Testis (tissue), 2 donors: ENCODE measurements at regions not wholly inside any gene's neighbourhood (a gene's known extent, or its start where the extent isn't known, plus 50 kb on each side); places are given as distances from the start of the nearest gene placed in this dataset.

Experiments used
- DNase-seq: peaks from one replicate; pipeline ENCODE4 v3.0.0-alpha.2; 2019
- H3K27ac ChIP-seq, 2 donors: fragments of 200-600 bp; sonication (generic); one replicate each; pipeline ENCODE4 v1.5.1; 2019
- H3K27me3 ChIP-seq: fragments of 200-600 bp; sonication (generic); one replicate; pipeline ENCODE4 v1.5.1; 2019
- H3K36me3 ChIP-seq: fragments of 200-600 bp; sonication (generic); one replicate; pipeline ENCODE4 v1.5.1; 2017; ENCODE audit warnings: low read depth; ENCODE audit errors: missing control alignments
- H3K4me1 ChIP-seq: fragments of 200-600 bp; sonication (generic); one replicate; pipeline ENCODE4 v1.5.1; 2019
- H3K4me3 ChIP-seq, 2 donors: fragments of 200-600 bp; sonication (generic); one replicate each; pipeline ENCODE4 v1.5.1; 2017 to 2019
- H3K9me3 ChIP-seq: fragments of 200-600 bp; sonication (generic); one replicate; pipeline ENCODE4 v1.5.1; 2017
- POLR2A ChIP-seq: fragments of 450-650 bp; IDR thresholded peaks from one replicate; pipeline ENCODE4 v1.6.1; 2017; ENCODE audit warnings: antibody characterized with exemption, mild to moderate bottlenecking, moderate library complexity
- WGBS, 2 donors: methylation state at CpG; one replicate each; pipeline ENCODE4 v1.1.5; 2018; 5-methylcytosine and 5-hydroxymethylcytosine counted together
- intact Hi-C: fragments of 100-400 bp; cut with DNase I; formaldehyde crosslinking; loops from one replicate; pipeline ENCODE4 v1.15.1; 2023; ENCODE audit warnings: low total_unique reads
- TF ChIP-seq, protein P1 (sequence below), 3 experiments: fragments of 450-650 bp in 2 of 3; fragments of 200-600 bp in 1 of 3; sonication (generic) in 1 of 3; IDR thresholded peaks; one replicate each; pipeline ENCODE4 v1.5.1; 2016 to 2019; ENCODE audit warnings: antibody characterized with exemption in 3 of 3, mild to moderate bottlenecking in 2 of 3, moderate library complexity in 1 of 3

DNA sequence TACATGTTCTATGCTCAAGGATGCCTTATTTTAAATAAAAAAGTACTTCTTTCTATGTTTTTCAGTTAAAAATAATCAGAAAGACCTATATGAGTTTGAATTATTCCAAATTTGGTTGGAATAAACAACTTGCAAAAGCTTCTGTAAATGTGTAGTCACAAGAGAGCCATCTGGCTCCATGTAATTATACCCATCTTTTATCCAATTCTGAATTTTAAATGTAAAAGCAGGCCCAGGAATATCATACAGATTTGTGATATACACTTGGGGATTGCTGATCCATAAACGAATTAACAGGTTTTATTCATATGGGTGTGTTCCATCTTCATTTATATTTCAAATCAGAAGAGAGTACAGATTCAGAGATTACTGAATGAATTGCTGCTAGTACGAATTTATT is 329.2 kb upstream of the LRFN5 start:
- H3K9me3 ChIP-seq: no peaks in the 10 kb centered on the region
- no peaks in the 10 kb centered on the region for H3K36me3 ChIP-seq
- DNase-seq: no peak
- TF ChIP-seq, protein P1, sequence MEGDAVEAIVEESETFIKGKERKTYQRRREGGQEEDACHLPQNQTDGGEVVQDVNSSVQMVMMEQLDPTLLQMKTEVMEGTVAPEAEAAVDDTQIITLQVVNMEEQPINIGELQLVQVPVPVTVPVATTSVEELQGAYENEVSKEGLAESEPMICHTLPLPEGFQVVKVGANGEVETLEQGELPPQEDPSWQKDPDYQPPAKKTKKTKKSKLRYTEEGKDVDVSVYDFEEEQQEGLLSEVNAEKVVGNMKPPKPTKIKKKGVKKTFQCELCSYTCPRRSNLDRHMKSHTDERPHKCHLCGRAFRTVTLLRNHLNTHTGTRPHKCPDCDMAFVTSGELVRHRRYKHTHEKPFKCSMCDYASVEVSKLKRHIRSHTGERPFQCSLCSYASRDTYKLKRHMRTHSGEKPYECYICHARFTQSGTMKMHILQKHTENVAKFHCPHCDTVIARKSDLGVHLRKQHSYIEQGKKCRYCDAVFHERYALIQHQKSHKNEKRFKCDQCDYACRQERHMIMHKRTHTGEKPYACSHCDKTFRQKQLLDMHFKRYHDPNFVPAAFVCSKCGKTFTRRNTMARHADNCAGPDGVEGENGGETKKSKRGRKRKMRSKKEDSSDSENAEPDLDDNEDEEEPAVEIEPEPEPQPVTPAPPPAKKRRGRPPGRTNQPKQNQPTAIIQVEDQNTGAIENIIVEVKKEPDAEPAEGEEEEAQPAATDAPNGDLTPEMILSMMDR (IDR thresholded peaks at IDR 0.05): no peak
- no peak for TF ChIP-seq POLR2A
- WGBS, 2 donors: 72 to 73% methylated on average over 2 of the region's 2 CpGs
- intact Hi-C loops: no loop called here
- no peak overlapping the region for H3K27ac ChIP-seq
- no peak overlapping the region for H3K4me3 ChIP-seq
- no peaks in the 10 kb centered on the region for H3K27me3 ChIP-seq
- no peaks in the 10 kb centered on the region for H3K4me1 ChIP-seq

DNA sequence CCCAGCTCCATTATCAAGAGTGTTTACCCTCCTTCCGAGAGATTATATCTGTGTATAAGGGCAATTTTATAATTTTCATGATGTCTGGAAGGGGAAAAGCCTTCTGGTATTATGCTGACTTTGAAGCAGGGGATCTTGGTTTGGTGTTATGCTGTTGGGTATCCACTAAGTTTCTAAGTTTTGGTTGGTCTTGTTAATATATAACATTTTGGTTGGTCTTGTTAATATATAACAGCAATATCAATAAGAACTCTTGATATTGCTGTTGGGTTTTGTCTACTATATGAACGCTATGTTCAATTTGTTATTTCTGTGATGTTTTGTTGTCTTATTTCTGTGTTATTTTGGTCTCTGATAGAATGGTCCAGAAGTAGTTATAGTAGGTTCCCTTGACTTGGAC is 349.2 kb upstream of the LRFN5 start:
- TF ChIP-seq POLR2A: no peak
- TF ChIP-seq, protein P1 (IDR thresholded peaks at IDR 0.05): no peak
- Histone ChIP-seq H3K9me3 (no peaks in the 10 kb centered on the region), H3K27ac (no peak overlapping the region), H3K4me1 (no peaks in the 10 kb centered on the region), H3K4me3 (no peak overlapping the region), H3K36me3 (no peaks in the 10 kb centered on the region), H3K27me3 (no peaks in the 10 kb centered on the region)
- WGBS, 2 donors: 94 to 95% methylated on average over 2 of the region's 2 CpGs
- no peak for DNase-seq
- intact Hi-C loops: no loop called here

- Histone ChIP-seq H3K9me3 (no peaks in the 10 kb centered on the region), H3K27ac (no peak overlapping the region), H3K36me3 (no peaks in the 10 kb centered on the region), H3K27me3 (no peaks in the 10 kb centered on the region), H3K4me1 (no peaks in the 10 kb centered on the region), H3K4me3 (no peak overlapping the region)
- intact Hi-C loops: no loop called here
- no peak for TF ChIP-seq POLR2A
- TF ChIP-seq, protein P1 (IDR thresholded peaks at IDR 0.05): no peak
- 81 to 84% methylated on average over 3 to 5 of the region's 5 CpGs for WGBS, 2 donors
- no peak for DNase-seq
Measured at GRCh38 chr14:41235466-41235865, 371.2 kb upstream of the LRFN5 start.

- TF ChIP-seq POLR2A: no peak
- TF ChIP-seq, protein P1 (IDR thresholded peaks at IDR 0.05): no peak
- H3K9me3 ChIP-seq: no peaks in the 10 kb centered on the region
- H3K36me3 ChIP-seq: no peaks in the 10 kb centered on the region
- no peaks in the 10 kb centered on the region for H3K4me1 ChIP-seq
- H3K27ac ChIP-seq: no peak overlapping the region
- no peak overlapping the region for H3K4me3 ChIP-seq
- WGBS, 2 donors: 80 to 84% methylated on average over 2 of the region's 2 CpGs
- no peak for DNase-seq
- H3K27me3 ChIP-seq: no peaks in the 10 kb centered on the region
- intact Hi-C loops: no loop called here
Measured at GRCh38 chr14:41230683-41231082, 376.0 kb upstream of the LRFN5 start.

DNA sequence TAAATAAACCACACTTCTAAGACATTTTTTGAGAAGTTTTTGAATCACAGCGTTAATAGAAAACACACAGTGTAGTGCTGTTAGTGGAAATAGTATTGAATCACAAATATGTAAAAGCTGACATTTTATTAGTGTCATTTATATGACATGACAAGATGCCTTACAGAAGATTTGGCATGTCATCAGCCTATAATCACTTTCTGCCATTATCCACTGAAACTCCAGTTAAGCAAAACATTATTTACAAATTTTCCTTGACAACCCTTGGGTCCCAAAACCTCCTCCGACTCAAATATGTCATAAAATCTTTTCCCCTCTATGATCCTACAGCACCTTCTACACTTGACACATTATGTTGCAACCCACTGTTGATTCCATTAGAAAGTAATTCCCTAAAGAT is 376.9 kb upstream of the LRFN5 start:
- TF ChIP-seq, protein P1 (IDR thresholded peaks at IDR 0.05): no peak
- TF ChIP-seq POLR2A: no peak
- DNase-seq: no peak
- WGBS, 2 donors: 84 to 86% methylated on average over 2 of the region's 2 CpGs
- Histone ChIP-seq H3K4me3 (no peak overlapping the region), H3K9me3 (no peaks in the 10 kb centered on the region), H3K36me3 (no peaks in the 10 kb centered on the region), H3K4me1 (no peaks in the 10 kb centered on the region), H3K27me3 (no peaks in the 10 kb centered on the region), H3K27ac (no peak overlapping the region)
- intact Hi-C loops: no loop called here
